GDM1 (cell line): ENCODE measurements at regions not wholly inside any gene's neighbourhood (a gene's known extent, or its start where the extent isn't known, plus 50 kb on each side); places are given as distances from the start of the nearest gene placed in this dataset.
"Not testable (repeated sequence)": the region's sequence is repeated elsewhere in the genome, so short reads cannot be mapped to it uniquely, and the experiment has no call there.

Experiments used
- DNase-seq: peaks from one replicate; lab custom pipeline; 2025; lab: John Stamatoyannopoulos, UW

DNA sequence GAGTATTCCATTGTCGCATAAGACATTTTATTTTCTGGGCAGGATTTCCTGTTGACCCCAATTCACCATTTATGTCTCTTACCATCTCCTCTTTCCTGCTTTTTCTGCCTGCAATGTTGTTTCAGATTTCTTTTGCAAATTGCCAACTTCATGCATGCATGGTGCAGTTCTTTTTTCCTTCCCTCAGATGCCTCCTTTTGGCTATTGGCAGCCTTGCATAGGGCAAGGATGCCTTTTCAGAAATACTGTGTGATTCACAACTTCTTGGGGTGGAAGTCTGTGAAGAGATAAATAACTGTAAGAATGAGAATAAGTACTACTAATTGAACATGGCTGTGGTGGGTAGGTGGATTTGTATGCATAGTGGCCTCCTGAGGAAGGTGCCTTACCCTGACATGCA is 116.7 kb downstream of the SOX4 start:
- DNase-seq = no peak

DNA sequence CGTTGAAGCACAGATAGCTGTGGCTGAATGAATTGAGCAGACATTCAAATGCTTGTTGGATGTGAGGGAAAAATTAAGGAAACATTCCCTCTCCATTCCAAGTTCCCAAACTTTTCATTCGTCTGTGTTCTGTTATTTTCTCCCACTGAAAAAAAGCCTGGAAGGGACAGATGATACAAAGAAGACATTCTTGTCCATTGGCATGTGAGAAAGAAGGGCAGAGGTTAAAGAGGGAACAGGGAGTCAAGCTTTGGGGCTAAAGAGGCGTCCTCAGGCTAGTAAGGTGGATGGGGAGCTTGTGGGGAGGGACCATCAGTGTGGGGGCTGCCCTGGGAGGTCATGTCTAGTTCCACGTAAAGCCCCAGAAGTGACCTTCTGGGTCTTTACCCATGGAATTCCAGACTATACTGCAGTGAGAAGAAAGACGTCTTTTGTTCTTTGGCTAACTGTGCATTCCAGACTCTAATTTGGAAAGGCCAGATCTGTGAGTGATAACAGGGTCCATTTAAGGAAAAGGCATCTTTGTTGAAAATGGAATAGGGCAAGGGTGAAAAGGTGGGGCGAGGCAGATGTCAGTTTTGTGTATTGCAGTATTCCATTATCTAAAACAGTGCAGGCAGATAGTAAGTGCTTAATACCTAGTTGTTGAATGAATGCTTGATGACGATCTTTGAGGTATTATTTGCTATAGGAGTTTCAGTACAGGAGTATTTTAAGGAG is 117.5 kb downstream of the SOX4 start:
- no peak for DNase-seq

DNA sequence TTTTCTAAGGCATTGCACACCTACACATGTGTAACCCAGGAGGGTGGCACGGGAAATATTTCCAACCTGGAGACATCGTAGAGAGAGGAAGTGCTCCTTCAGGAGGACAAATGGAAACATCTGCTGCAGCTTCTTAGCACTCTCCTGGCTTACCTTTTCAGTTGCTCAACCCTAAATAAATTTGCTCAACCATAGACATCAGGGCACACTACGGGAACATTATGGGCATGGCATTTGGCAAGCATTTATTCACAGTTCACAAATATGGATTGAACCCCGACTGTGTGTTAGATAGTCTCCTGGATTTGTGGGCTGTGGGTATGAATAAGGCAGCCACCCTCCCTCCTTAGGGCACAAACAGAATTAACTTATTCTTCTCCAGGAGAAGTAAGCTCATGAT is 118.7 kb downstream of the SOX4 start:
- no peak for DNase-seq

DNA sequence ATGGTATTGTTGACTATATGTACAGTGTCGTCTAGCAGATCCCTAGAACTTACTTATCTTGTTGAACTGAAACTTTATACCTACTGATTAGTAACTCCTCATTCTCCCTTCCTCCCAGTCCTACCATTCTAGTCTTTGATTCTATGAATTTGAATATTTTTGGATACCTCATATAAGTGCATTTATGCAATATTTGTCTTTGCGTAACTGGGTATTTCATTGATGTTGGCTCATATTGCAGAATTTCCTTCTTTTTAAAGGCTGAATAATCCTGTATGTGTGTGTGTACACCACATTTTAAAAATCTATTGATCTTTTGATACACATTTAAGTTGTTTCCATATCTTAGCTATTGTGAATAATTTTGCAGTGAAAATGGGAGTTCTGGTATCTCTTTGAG is 119.9 kb downstream of the SOX4 start:
- DNase-seq = no peak

DNA sequence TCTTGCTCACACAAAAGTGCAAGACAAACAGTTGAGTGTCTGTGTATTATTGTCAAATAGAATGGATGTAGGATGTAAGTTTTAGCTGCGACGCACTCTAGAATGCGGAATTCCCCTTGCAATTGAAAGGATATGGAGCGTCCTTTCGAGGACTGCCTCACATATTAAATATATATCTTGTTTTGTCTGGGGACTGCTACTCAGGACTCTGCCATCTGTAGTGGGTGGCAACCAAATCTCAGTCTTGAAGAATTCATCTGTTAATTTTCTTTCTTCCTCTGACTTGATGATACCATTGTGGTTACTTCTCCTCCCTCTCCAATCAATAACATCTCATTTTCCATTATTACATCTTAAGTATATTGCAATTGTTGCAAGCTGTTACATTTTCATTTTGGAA is 121.6 kb downstream of the SOX4 start:
- DNase-seq = no peak

DNA sequence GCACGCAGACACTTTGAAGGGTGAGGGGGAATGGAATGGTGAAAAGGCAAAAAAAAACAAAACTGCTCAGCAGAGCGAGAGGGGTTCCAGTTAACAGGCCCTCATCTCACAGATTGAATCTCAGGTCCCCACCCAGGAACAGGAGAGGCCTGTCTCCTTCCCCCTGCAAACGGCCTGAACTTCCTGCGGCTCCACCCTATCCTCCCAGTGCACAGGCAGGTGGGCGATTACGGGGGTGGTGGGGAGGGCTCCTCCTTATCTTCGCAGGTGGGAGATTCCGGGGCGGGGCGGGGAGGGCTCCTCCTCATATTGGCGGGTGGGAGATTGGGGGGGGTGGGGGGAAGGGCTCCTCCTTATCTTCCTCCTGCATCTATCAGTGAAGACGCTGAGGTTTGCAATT is 129.0 kb downstream of the SOX4 start:
- DNase-seq = no peak

DNA sequence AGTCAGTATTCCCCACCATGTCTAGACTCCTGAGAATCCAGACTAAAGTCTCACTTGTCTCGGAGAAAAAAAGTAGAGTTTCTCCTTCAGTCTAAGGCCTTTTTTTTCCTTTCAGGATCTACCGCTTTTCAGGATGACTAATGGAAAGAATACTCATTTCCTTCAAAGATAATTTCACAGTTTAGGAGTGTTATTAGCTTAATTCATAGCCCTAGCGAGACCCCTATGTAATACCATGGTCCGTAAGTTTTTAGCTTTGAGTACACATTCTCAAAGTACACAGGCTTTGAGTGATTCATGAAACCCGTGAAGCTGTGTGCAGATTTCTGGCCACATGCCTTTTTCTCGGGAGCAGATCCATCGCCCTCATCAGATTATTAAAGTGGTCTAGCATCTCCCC is 133.1 kb downstream of the SOX4 start:
- no peak for DNase-seq

DNA sequence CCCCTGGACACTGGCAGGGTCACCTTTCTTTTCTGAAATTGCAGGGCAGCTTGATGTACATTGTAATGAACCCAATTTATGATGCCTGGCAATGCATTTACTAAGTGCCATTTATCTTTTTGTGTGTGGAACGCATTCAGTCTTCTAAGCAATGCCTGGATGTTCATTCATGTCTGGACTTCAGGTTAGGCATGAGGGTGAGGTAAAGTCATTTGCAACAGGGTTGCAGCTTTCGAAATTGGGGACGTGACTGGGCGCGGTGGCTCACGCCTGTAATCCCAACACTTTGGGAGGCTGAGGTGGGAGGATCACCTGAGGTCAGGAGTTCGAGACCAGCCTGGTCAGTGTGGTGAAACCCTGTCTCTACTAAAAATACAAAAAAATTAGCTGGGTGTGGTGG is 134.6 kb downstream of the SOX4 start:
- no peak for DNase-seq

DNA sequence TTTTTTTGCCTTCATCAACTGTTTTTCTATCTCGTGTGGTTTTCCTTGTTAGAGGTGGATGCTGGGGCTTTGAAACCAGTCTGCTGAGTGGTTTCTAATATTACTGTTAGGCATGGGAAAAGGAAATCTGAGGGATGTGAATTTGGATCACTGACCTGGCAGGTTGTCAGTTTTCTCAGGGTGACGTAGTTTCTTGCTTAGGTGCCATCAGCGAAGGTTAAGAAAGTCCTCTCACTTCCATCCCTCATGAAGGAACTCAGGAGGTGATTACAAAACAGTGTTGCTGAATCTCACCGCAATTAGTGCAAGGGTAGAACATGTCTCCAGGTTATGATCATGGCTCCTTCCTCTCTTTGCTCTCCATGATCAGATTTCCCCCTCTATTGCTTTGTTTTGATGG is 135.9 kb downstream of the SOX4 start:
- no peak for DNase-seq

DNA sequence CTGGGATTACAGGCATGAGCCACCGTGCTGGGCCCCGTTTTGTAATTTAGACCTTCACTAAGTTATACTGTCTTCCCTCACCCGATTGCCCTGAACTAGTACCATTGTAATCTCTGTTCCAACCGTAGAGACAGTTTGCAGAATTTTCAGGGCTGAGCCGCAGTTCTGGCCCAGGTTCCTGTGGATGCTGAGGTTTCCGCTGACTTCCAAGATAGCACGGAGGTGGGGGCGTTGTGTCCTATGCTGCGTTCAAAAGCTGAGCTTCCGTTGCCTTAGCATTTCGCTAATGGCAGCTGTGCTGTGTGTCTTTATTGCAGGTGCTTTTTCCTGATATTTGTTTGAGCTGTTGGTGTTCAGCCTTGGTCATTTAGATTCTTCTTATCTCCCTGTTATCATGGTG is 137.0 kb downstream of the SOX4 start:
- no peak for DNase-seq

DNA sequence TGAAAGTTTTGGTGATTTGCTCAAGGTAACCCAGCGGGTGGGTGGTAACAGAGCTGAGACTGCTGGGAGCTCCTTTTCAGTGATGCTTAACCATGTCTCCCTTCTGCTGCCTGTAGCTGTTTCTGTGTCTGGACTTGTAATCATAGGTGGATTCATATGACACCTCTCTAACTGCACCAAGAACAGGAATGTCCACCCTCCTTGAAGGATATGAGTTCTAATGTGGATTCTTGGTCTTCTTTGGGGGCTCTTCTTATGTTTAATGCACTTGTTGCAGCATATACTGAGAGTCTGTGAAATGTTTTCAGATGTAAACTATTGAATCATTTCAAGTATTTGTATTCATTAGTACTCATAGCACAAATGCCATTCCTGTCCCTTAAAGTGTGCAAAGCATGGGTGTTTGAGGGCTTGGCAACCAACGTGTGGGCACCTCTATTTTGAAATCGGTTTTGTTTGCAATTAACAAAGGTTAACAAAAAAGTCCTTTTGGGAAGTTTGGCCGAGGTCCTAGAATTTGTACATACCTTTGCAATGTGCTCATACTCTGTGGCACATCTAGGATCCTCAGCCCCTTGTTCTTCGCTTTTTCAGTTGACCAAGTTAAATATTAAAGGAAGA is 138.0 kb downstream of the SOX4 start:
- no peak for DNase-seq

DNA sequence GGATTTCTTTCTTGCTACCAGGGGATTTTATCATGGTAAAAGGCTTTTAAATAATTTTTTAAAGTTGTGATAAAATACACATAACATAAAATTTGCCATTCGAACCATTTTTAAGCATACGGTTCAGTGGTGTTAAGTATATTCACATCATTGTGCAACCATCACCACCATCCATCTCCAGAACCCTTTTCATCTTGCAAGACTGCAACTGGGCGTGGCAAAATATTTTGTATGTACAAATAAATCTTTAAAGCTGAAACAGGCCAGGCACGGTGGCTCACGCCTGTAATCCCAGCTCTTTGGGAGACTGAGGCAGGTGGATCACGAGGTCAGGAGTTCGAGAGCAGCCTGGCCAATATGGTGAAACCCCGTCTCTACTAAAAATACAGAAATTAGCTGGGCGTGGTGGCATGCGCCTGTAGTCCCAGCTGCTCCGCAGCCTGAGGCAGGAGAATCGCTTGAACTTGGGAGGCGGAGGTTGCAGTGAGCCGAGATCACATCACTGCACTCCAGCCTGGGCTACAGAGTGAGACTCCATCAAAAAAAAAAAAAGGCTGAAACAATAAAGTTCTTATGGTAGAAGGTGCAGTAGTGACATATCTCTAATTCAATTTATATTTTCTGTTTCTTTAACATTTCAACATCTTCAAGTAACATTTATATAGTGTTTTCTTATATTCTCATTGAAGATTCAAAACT is 138.6 kb downstream of the SOX4 start:
- not testable (repeated sequence) for DNase-seq

DNA sequence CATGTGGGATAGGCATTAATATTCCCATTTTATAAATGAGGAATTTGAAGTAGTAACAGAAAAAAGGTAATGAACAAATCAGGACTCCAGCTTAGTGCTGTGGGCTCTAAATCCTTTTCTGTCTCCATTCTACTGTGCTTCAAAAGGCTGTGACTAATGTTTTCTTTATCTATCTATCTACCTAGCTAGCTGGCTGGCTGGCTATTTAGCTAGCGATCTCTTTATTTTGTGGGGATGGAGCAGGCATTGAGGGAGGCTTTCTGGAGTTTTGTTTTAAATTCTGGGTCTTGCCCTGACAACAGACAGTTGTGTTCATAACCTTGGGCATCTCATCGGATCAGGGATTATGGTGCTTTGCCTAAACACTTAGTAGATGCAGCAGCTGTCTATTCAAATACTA is 139.2 kb downstream of the SOX4 start:
- no peak for DNase-seq

DNA sequence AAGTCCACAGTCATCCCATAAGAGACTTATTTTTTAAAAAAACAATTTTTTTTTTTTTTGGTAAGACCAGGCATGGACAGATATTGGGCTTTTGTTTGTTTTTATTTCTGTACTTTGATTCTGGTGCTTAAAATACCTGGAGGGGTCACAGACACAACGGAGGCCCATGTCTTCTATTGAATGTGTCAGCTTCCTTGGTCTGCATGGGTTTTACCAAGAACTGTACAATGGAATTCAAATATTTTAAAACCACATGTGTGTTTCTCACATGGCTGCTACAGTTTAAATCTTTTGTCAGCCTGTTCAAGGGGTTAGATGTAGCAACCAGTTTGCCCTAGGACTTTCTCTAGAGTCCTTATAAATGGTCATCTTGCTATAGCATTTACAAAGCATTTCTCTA is 139.8 kb downstream of the SOX4 start:
- DNase-seq = no peak

DNA sequence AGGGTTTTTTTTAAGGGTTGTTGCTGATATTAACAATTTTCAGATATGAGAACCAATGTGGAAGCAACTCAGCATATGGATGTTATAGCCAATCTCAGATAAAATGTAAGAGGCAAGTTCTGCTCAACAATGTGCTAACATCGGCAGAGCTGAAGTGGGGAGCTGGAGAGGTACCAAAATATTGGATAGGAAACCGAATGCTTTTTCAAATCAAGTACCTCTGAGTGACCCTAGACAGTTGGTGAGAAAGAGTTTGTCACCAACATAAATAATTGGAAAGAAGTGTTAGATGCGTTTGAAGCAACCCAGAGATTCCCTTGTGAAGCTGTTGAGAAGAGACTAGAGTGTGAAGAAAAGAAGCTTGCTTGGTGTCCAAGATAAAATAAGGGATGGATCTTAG is 140.7 kb downstream of the SOX4 start:
- DNase-seq = no peak

DNA sequence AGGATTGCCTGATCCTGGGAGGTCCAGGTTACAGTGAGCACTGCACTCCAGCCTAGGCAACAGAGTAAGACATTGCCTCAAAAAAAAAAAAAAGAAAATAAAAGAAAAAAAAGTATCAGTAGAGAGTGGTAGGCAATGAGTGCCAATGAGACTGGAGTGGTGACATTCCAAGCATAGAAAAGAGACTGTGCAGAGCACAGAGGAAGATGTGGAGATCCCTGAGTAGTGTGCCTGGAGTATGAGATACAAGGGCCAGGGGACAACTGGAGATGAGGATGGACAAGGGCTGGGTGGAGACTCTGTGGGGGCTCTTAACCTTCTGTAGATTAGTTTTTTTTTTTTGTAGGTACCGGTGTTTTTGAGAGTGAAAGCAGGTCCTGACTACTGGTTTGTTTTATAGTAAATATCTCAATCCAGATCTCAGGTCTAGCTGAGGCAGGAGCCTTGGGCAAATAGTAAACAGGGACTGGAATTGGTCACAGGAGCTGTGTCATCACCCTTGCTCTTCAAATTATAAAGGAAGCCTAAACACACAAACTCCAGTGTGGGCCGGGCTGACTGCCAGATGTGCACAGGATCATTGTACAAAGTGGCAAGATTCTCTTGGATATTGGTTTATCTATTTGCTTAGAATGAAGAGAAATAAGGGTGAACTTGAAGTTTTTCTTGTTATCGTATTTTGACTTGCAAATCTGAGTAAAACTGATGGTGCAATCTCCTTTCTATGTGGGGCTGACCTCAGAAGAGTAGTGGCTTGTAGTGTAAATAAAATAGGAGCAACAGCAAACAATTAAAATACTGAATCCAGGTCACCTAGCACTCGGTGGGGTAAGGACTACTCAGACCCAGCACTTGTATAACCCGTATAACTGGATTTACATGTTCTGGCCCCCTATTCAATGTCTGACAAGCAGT is 144.9 kb downstream of the SOX4 start:
- DNase-seq = no peak

DNA sequence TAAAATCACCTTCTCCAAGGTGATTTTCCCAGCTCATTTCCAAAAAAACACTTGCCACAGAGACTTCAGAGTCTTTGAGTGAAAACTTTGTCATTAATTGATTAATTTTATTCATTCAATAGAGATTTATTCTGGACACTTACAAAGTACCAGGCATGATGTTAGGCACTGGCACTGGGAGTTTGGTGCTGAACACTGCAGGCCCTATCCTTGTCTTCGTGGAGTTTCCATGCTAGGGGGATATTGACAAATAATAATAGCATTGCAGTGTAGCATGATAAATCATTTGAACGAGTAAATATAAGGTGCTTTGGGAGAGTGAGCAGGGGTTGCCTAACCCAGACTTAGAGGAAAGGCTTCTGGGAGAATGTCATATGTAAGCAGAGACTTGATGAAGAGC is 145.7 kb downstream of the SOX4 start:
- DNase-seq = no peak

DNA sequence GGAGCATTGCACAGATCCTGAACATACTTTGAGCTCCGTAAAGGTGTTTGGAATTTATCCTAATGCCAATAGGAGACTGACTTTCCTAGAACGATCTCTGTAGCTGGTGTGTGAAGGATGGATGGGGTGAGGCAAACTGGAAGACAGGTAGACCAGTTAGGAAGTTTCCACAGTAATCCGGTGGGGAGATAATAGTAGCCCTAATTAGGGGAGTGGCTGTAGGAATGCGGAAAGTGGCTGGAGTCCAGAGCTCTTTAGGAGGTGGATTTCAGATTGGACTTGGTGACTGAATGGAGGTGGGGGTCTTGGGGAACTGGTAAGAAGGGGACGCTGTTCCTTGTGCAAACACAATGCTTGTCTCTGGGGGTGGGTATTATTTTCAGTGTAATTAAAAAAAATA is 146.3 kb downstream of the SOX4 start:
- DNase-seq = no peak

DNA sequence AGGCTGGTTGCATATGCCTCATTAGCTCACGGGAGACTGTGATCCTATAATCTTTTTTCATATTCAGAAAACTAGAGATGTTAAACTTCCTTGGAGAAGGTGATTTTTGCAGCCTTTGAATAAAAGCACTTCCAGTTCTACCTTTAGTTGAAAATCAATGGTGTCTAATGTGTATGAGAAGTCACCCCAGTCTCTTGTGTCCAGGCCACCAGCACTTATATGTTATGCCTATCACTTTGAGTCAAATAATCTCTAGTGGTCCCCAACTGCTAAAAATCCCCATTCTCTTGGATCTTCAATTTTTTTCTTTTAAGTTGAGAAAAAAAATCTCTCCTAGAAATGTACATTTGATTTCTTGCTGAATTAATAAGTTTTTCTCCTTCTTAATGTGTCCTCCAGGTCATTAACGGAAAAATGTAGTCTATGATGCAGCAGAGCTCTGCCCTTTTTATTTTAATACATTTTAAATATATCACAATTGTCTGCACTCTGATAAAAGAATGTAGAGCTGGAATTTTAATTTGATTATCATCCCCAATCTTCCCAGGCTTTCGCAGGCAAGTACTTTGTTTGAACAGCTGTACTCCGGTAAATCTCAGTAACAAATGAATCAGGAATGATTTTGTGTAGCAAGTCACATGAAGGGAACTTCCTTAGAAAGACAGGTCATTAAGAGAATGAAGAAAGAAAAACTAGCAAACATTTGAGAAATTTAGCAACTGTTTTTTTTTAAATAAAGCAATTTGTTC is 147.0 kb downstream of the SOX4 start:
- DNase-seq = no peak

DNA sequence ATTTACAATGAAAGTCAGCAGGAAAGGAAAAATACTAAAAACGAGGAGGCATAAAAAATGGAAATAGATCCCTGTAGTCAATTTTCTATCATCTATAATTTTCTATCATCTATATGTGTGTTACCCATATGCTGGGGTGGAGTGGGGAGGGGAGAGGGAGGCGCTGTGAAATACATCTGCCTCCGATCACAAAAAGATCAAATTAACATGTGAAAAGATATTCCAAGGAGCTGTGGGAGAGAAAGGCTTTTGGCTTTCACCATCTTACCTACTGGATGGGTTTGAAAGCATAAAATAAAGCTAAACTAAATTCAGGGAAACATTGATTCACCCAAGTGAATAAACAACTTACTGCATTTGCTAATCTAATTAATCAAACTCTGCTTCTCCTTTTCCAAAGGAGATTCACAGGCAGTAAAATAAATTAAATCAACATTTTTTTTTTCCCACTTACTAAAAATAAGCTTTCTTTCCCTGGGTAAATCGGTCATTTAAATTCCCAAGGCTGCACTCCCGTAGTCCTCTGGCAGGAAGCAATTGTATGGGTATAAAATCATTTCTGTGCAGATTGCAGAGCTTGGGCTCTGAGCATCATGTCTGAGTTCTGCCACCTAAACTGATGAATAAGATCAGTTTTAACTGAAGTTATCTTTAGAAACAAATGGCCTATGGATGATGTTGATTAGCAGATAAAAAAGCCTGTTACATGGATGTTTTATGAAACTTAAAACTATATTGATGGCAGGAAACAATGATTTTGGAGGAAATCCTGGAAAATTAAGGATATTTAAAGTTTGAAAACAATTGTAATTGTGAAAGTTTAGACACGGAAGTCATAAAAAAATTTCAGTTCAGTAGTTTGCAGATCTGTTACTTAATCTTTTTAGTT is 147.9 kb downstream of the SOX4 start:
- DNase-seq = no peak

DNA sequence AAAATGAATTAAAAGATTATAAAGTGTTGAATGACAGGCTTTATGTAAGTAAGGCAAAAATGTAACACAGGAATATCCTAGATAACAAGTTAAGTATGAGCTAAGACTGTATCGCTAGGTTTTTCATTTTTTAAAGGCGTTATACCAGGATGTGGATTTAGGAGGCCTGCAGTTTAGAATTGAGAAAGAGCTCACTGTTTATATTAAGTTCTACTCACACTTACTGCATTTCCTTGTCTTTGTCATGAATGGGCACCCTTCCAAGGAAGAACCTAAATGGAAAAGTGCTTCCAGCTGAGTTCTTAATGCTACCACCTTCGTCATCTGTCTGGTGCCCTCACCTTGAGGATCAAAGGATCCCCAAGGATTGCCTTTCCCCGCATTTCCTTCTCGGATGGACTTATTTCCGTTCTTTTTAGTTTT is 148.7 kb downstream of the SOX4 start:
- DNase-seq = no peak
